GM12891 (cell line): ENCODE measurements at regions not wholly inside any gene's neighbourhood (a gene's known extent, or its start where the extent isn't known, plus 50 kb on each side); places are given as distances from the start of the nearest gene placed in this dataset.

ENCODE experiments used
- POLR2A ChIP-seq: IDR thresholded peaks from 2 replicates; pipeline ENCODE4 v1.6.1; 2011; ENCODE audit warnings: low read depth, low read length, control low read depth
- POLR2AphosphoS5 ChIP-seq: IDR thresholded peaks from 2 replicates; pipeline ENCODE4 v1.6.1; 2011; ENCODE audit warnings: low read depth, low read length, control low read depth

- TF ChIP-seq POLR2AphosphoS5 (no peak), POLR2A (no peak)
Observed at GRCh38 chr1:81449786-81450185, 350.9 kb upstream of the ADGRL2 start.
